Astrocyte (in vitro differentiated cells and primary cell): ENCODE measurements at regions not wholly inside any gene's neighbourhood (a gene's known extent, or its start where the extent isn't known, plus 50 kb on each side); places are given as distances from the start of the nearest gene placed in this dataset.

Experiments
- DNase-seq: peaks from one replicate; pipeline ENCODE4 v3.0.0-alpha.2; 2010; ENCODE audit warnings: low read depth
- FAIRE-seq: peaks from 2 replicates; lab custom pipeline; 2011; peaks lifted over from hg19 to GRCh38; lab: Jason Lieb, UNC
- H2AFZ ChIP-seq: 2 replicates; pipeline ENCODE4 v1.6.0; 2012; ENCODE audit warnings: low read depth, low read length, inconsistent platforms
- H3K27ac ChIP-seq: 2 replicates; pipeline ENCODE4 v1.5.1; 2011; ENCODE audit warnings: low read depth, low read length, inconsistent platforms
- H3K27me3 ChIP-seq: 2 replicates; pipeline ENCODE4 v1.6.0; 2011; ENCODE audit warnings: low read length, inconsistent platforms; ENCODE audit not compliant: insufficient read depth
- H3K36me3 ChIP-seq: 2 replicates; pipeline ENCODE4 v1.5.1; 2011; ENCODE audit warnings: low read length, inconsistent platforms; ENCODE audit not compliant: insufficient read depth
- H3K4me1 ChIP-seq: 2 replicates; pipeline ENCODE4 v1.5.1; 2011; ENCODE audit warnings: low read length, inconsistent platforms; ENCODE audit not compliant: insufficient read depth
- H3K4me2 ChIP-seq: 2 replicates; pipeline ENCODE4 v1.6.0; 2012; ENCODE audit warnings: low read length, inconsistent platforms
- H3K4me3 ChIP-seq: 2 replicates; pipeline ENCODE4 v1.5.1; 2011; ENCODE audit warnings: low read depth, mild to moderate bottlenecking, low read length, inconsistent platforms; ENCODE audit not compliant: insufficient read depth
- H3K79me2 ChIP-seq: 2 replicates; pipeline ENCODE4 v1.6.0; 2012; ENCODE audit warnings: mild to moderate bottlenecking, low read length, inconsistent platforms; ENCODE audit not compliant: insufficient read depth
- H3K9ac ChIP-seq: 2 replicates; pipeline ENCODE4 v1.6.0; 2012; ENCODE audit warnings: mild to moderate bottlenecking, low read length, inconsistent platforms
- H3K9me3 ChIP-seq: 2 replicates; pipeline ENCODE4 v1.5.1; 2012; ENCODE audit warnings: low read depth, mild to moderate bottlenecking, low read length, inconsistent platforms; ENCODE audit not compliant: insufficient read depth
- H4K20me1 ChIP-seq: 2 replicates; pipeline ENCODE4 v1.6.0; 2012; ENCODE audit warnings: low read length, inconsistent platforms; ENCODE audit not compliant: insufficient read depth
- H3K27ac Mint-ChIP-seq: one replicate; pipeline ENCODE4 v1.8.0; 2021; ENCODE audit warnings: mild to moderate bottlenecking, mixed read lengths; ENCODE audit not compliant: unreplicated experiment
- H3K27me3 Mint-ChIP-seq: one replicate; pipeline ENCODE4 v1.8.0; 2021; ENCODE audit warnings: low read depth, mixed read lengths; ENCODE audit not compliant: unreplicated experiment
- H3K36me3 Mint-ChIP-seq: one replicate; pipeline ENCODE4 v1.8.0; 2021; ENCODE audit warnings: low read depth, mixed read lengths; ENCODE audit not compliant: unreplicated experiment
- H3K4me1 Mint-ChIP-seq: one replicate; pipeline ENCODE4 v1.8.0; 2021; ENCODE audit warnings: low read depth, mixed read lengths; ENCODE audit not compliant: unreplicated experiment
- H3K4me3 Mint-ChIP-seq: one replicate; pipeline ENCODE4 v1.8.0; 2021; ENCODE audit warnings: mild to moderate bottlenecking, moderate library complexity, mixed read lengths; ENCODE audit not compliant: unreplicated experiment
- H3K9me3 Mint-ChIP-seq: one replicate; pipeline ENCODE4 v1.8.0; 2021; ENCODE audit warnings: mild to moderate bottlenecking, mixed read lengths; ENCODE audit not compliant: unreplicated experiment
- CTCF ChIP-seq: IDR thresholded peaks from 2 replicates; pipeline ENCODE4 v1.5.1; 2011; ENCODE audit warnings: low read depth, mild to moderate bottlenecking, inconsistent platforms, low read length, moderate library complexity; ENCODE audit not compliant: insufficient read depth
- EZH2 ChIP-seq: IDR thresholded peaks from 2 replicates; pipeline ENCODE4 v1.6.1; 2012; ENCODE audit warnings: mild to moderate bottlenecking, low read length, inconsistent platforms; ENCODE audit not compliant: insufficient read depth

- Mint-ChIP-seq H3K4me1 (no peaks in the 10 kb centered on the region), H3K27ac (peak overlapping the region; percentile 3), H3K9me3 (no peaks in the 10 kb centered on the region), H3K4me3 (no peak overlapping the region), H3K27me3 (no peaks in the 10 kb centered on the region), H3K36me3 (no peaks in the 10 kb centered on the region)
- Histone ChIP-seq H3K9ac (no peak overlapping the region), H3K27me3 (peaks cover 5% of the 10 kb centered on the region), H3K27ac (no peak overlapping the region), H3K36me3 (no peaks in the 10 kb centered on the region), H3K4me2 (peak overlapping the region; percentile 3), H4K20me1 (no peaks in the 10 kb centered on the region), H3K9me3 (no peaks in the 10 kb centered on the region), H3K4me3 (no peak overlapping the region), H3K79me2 (no peaks in the 10 kb centered on the region), H2AFZ (peak overlapping the region; percentile 39), H3K4me1 (no peaks in the 10 kb centered on the region)
- TF ChIP-seq CTCF (peak; percentile 89), EZH2 (no peak)
- DNase-seq: peak; percentile 35
- peak; percentile 73 for FAIRE-seq
Measured at GRCh38 chr4:54971474-54971950, 153.9 kb downstream of the KDR start.

- H3K27me3 Mint-ChIP-seq: peaks cover 9% of the 10 kb centered on the region
- H3K36me3 Mint-ChIP-seq: no peaks in the 10 kb centered on the region
- no peak for FAIRE-seq
- H3K4me3 Mint-ChIP-seq: no peak overlapping the region
- H3K79me2 ChIP-seq: no peaks in the 10 kb centered on the region
- no peak for DNase-seq
- no peaks in the 10 kb centered on the region for H4K20me1 ChIP-seq
- peaks cover 4% of the 10 kb centered on the region for H3K27me3 ChIP-seq
- TF ChIP-seq CTCF: no peak
- no peaks in the 10 kb centered on the region for H3K4me1 Mint-ChIP-seq
- H3K9me3 ChIP-seq: no peaks in the 10 kb centered on the region
- H3K36me3 ChIP-seq: no peaks in the 10 kb centered on the region
- H3K4me1 ChIP-seq: no peaks in the 10 kb centered on the region
- no peak overlapping the region for H3K9ac ChIP-seq
- no peaks in the 10 kb centered on the region for H3K9me3 Mint-ChIP-seq
- no peak overlapping the region for H3K27ac ChIP-seq
- no peak overlapping the region for H3K27ac Mint-ChIP-seq
- H2AFZ ChIP-seq: no peak overlapping the region
- no peak overlapping the region for H3K4me2 ChIP-seq
- H3K4me3 ChIP-seq: no peak overlapping the region
Measured at GRCh38 chr4:54967289-54967688, 158.1 kb downstream of the KDR start.

- H3K4me3 Mint-ChIP-seq: no peak overlapping the region
- Histone ChIP-seq H3K27me3 (peaks cover 4% of the 10 kb centered on the region), H3K9me3 (no peaks in the 10 kb centered on the region), H3K4me3 (no peak overlapping the region), H3K4me2 (no peak overlapping the region), H3K27ac (no peak overlapping the region), H3K9ac (no peak overlapping the region), H4K20me1 (no peaks in the 10 kb centered on the region), H3K36me3 (no peaks in the 10 kb centered on the region), H3K4me1 (peaks cover 14% of the 10 kb centered on the region), H2AFZ (no peak overlapping the region), H3K79me2 (no peaks in the 10 kb centered on the region)
- FAIRE-seq (peak; percentile 59), DNase-seq (peak; percentile 16)
- H3K36me3 Mint-ChIP-seq: no peaks in the 10 kb centered on the region
- TF ChIP-seq EZH2: no peak
- peak; percentile 79 for TF ChIP-seq CTCF
- no peaks in the 10 kb centered on the region for H3K9me3 Mint-ChIP-seq
- no peak overlapping the region for H3K27ac Mint-ChIP-seq
- H3K27me3 Mint-ChIP-seq: peaks cover 9% of the 10 kb centered on the region
- peaks cover 27% of the 10 kb centered on the region for H3K4me1 Mint-ChIP-seq
Measured at GRCh38 chr4:54961357-54961975, 163.9 kb downstream of the KDR start.
